H9 (cell line): ENCODE measurements at regions not wholly inside any gene's neighbourhood (a gene's known extent, or its start where the extent isn't known, plus 50 kb on each side); places are given as distances from the start of the nearest gene placed in this dataset.

Source experiments
- DNase-seq: peaks from one replicate; pipeline ENCODE4 v3.0.0-alpha.2; 2017
- H2AFZ ChIP-seq: one replicate; pipeline ENCODE4 v1.6.1; 2013; ENCODE audit warnings: mild to moderate bottlenecking, low read length, control low read depth, moderate library complexity
- H2AK5ac ChIP-seq: 2 replicates; pipeline ENCODE4 v1.6.1; 2013; ENCODE audit warnings: low read length, control low read depth, mixed read lengths; ENCODE audit not compliant: insufficient read length
- H2BK120ac ChIP-seq: one replicate; pipeline ENCODE4 v1.6.1; 2013; ENCODE audit warnings: low read depth, mild to moderate bottlenecking, low read length, control low read depth, inconsistent platforms; ENCODE audit not compliant: poor library complexity, severe bottlenecking
- H2BK12ac ChIP-seq: 2 replicates; pipeline ENCODE4 v1.6.1; 2013; ENCODE audit warnings: low read length, control low read depth, mixed read lengths, low read depth; ENCODE audit not compliant: insufficient read length
- H2BK15ac ChIP-seq: 2 replicates; pipeline ENCODE4 v1.6.1; 2013; ENCODE audit warnings: low read depth, low read length, control low read depth
- H2BK20ac ChIP-seq: one replicate; pipeline ENCODE4 v1.6.1; 2013; ENCODE audit warnings: low read depth, mild to moderate bottlenecking, low read length, control low read depth, inconsistent platforms; ENCODE audit not compliant: poor library complexity, severe bottlenecking
- H2BK5ac ChIP-seq: 2 replicates; pipeline ENCODE4 v1.6.1; 2013; ENCODE audit warnings: low read length, control low read depth, mixed read lengths; ENCODE audit not compliant: insufficient read length
- H3K14ac ChIP-seq: 2 replicates; pipeline ENCODE4 v1.6.1; 2013; ENCODE audit warnings: low read length, control low read depth; ENCODE audit not compliant: insufficient read depth
- H3K18ac ChIP-seq: 2 replicates; pipeline ENCODE4 v1.6.1; 2013; ENCODE audit warnings: low read depth, mild to moderate bottlenecking, mixed read lengths, low read length, control low read depth; ENCODE audit not compliant: insufficient read length
- H3K23ac ChIP-seq: 2 replicates; pipeline ENCODE4 v1.6.1; 2013; ENCODE audit warnings: low read length, control low read depth, mixed read lengths, low read depth; ENCODE audit not compliant: insufficient read length
- H3K23me2 ChIP-seq: 2 replicates; pipeline ENCODE4 v1.6.1; 2013; ENCODE audit warnings: low read depth, mild to moderate bottlenecking, mixed read lengths, low read length, control low read depth; ENCODE audit not compliant: insufficient read length, poor library complexity, severe bottlenecking
- H3K27ac ChIP-seq: 2 replicates; pipeline ENCODE4 v1.5.1; 2013; ENCODE audit warnings: low read length, control low read depth, mixed read lengths, low read depth; ENCODE audit not compliant: insufficient read length
- H3K27me3 ChIP-seq: 2 replicates; pipeline ENCODE4 v1.6.1; 2013; ENCODE audit warnings: low read length, control low read depth, inconsistent platforms; ENCODE audit not compliant: insufficient read depth
- H3K4ac ChIP-seq: 2 replicates; pipeline ENCODE4 v1.6.1; 2013; ENCODE audit warnings: low read depth, mild to moderate bottlenecking, control low read depth, inconsistent platforms, low read length, moderate library complexity
- H3K4me1 ChIP-seq: 2 replicates; pipeline ENCODE4 v1.6.1; 2013; ENCODE audit warnings: low read length, control low read depth, inconsistent platforms; ENCODE audit not compliant: insufficient read depth
- H3K4me2 ChIP-seq: 2 replicates; pipeline ENCODE4 v1.6.1; 2013; ENCODE audit warnings: low read length, control low read depth, mixed read lengths; ENCODE audit not compliant: insufficient read length, insufficient read depth
- H3K56ac ChIP-seq: 2 replicates; pipeline ENCODE4 v1.6.1; 2013; ENCODE audit warnings: low read depth, mild to moderate bottlenecking, mixed read lengths, low read length, control low read depth; ENCODE audit not compliant: insufficient read length
- H3K79me1 ChIP-seq: 2 replicates; pipeline ENCODE4 v1.6.1; 2013; ENCODE audit warnings: low read depth, mild to moderate bottlenecking, moderate library complexity, low read length, control low read depth, inconsistent platforms; ENCODE audit not compliant: insufficient read depth, poor library complexity, severe bottlenecking
- H3K79me2 ChIP-seq: 2 replicates; pipeline ENCODE4 v1.6.1; 2013; ENCODE audit warnings: low read length, control low read depth, inconsistent platforms; ENCODE audit not compliant: insufficient read depth
- H3K9ac ChIP-seq: 2 replicates; pipeline ENCODE4 v1.6.1; 2013; ENCODE audit warnings: low read length, control low read depth, mixed read lengths; ENCODE audit not compliant: insufficient read length; ENCODE audit errors: extremely low read depth
- H3K9me3 ChIP-seq: one replicate; pipeline ENCODE4 v1.6.1; 2013; ENCODE audit warnings: low read depth, low read length, inconsistent platforms; ENCODE audit not compliant: control insufficient read depth
- H3T11ph ChIP-seq: one replicate; pipeline ENCODE4 v1.6.1; 2013; ENCODE audit warnings: mild to moderate bottlenecking, low read length, control low read depth, inconsistent platforms
- H4K20me1 ChIP-seq: one replicate; pipeline ENCODE4 v1.6.1; 2013; ENCODE audit not compliant: control insufficient read depth, insufficient read length, insufficient read depth
- H4K5ac ChIP-seq: 2 replicates; pipeline ENCODE4 v1.6.1; 2013; ENCODE audit warnings: low read depth, mild to moderate bottlenecking, mixed read lengths, low read length, control low read depth; ENCODE audit not compliant: insufficient read length
- H4K8ac ChIP-seq: replicated peaks from 2 replicates; pipeline ENCODE4 v1.6.1; 2013; ENCODE audit warnings: low read length, control low read depth, mixed read lengths, low read depth; ENCODE audit not compliant: insufficient read length
- H4K91ac ChIP-seq: 2 replicates; pipeline ENCODE4 v1.6.1; 2013; ENCODE audit warnings: low read depth, mild to moderate bottlenecking, moderate library complexity, mixed read lengths, low read length, control low read depth; ENCODE audit not compliant: insufficient read length
- H3K27ac Mint-ChIP-seq, 3 experiments: 2 replicates in 2 of 3; 3 replicates in 1 of 3; pipeline ENCODE4 v1.8.0; 2020 to 2021; ENCODE audit warnings: mixed read lengths in 3 of 3, mild to moderate bottlenecking in 1 of 3, moderate library complexity in 1 of 3
- H3K27me3 Mint-ChIP-seq: 2 replicates; pipeline ENCODE4 v1.8.0; 2021; ENCODE audit warnings: low read depth, mild to moderate bottlenecking, moderate library complexity, mixed read lengths
- H3K36me3 Mint-ChIP-seq, 3 experiments: 2 replicates in 2 of 3; 3 replicates in 1 of 3; pipeline ENCODE4 v1.8.0; 2020 to 2021; ENCODE audit warnings: low read depth in 3 of 3, mixed read lengths in 3 of 3; ENCODE audit not compliant: insufficient read depth in 1 of 3
- H3K4me1 Mint-ChIP-seq, 2 experiments: 2 replicates each; pipeline ENCODE4 v1.8.0; 2020; ENCODE audit warnings: mixed read lengths in 2 of 2
- H3K4me3 Mint-ChIP-seq, 2 experiments: 2 replicates in 1 of 2; 3 replicates in 1 of 2; pipeline ENCODE4 v1.8.0; 2020 to 2021; ENCODE audit warnings: mild to moderate bottlenecking in 2 of 2, mixed read lengths in 2 of 2, moderate library complexity in 1 of 2
- H3K9me3 Mint-ChIP-seq, 2 experiments: 2 replicates in 1 of 2; 3 replicates in 1 of 2; pipeline ENCODE4 v1.8.0; 2020; ENCODE audit warnings: mild to moderate bottlenecking in 2 of 2, mixed read lengths in 2 of 2, moderate library complexity in 1 of 2
- WGBS: extraction: QIAGEN DNeasy Blood & Tissue Kit; methylation state at CpG from one replicate; pipeline ENCODE4 v1.1.7; 2013; ENCODE audit warnings: missing lambda C conversion rate, low lambda C conversion rate, mixed read lengths; ENCODE audit not compliant: insufficient read length; ENCODE audit errors: extremely low coverage; 5-methylcytosine and 5-hydroxymethylcytosine counted together
- TF ChIP-seq, protein P1 (sequence below): fragments of 200-600 bp; sonication (generic); conservative IDR thresholded peaks from 3 replicates; pipeline ENCODE4 v1.8.0; 2021; ENCODE audit warnings: antibody characterized with exemption, mild to moderate bottlenecking

DNA sequence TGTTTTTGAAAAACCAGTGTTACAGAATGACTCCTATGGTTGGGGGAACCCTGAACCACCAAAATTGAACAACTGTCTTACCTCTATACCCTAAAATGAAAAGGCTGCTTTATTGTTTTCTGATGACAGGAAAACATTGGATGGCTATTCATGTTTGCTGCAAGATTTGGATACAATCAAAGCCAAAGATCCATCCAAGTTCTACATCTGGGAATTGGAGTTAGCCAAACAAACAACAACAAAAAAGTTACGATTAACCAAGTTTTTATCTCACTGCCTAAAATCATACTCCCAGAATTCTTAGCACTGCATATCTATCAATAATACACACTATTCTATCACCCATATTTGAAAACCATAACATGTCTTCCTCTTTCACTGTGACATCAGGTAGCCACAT, 349.7 kb upstream of the SLC7A11 start:
- H2AFZ ChIP-seq, result no peak overlapping the region
- no peak for DNase-seq
- Mint-ChIP-seq H3K4me3 (no peak overlapping the region), H3K9me3 (no peaks in the 10 kb centered on the region), H3K36me3 (no peaks in the 10 kb centered on the region), H3K27me3 (no peaks in the 10 kb centered on the region), H3K4me1 (peaks cover 3% of the 10 kb centered on the region in 2 experiments; a peak in 2 of 4 replicates), H3K27ac (no peak overlapping the region)
- no peak overlapping the region for H3K27ac ChIP-seq
- H3K4me2 ChIP-seq, result no peak overlapping the region
- TF ChIP-seq, protein P1, sequence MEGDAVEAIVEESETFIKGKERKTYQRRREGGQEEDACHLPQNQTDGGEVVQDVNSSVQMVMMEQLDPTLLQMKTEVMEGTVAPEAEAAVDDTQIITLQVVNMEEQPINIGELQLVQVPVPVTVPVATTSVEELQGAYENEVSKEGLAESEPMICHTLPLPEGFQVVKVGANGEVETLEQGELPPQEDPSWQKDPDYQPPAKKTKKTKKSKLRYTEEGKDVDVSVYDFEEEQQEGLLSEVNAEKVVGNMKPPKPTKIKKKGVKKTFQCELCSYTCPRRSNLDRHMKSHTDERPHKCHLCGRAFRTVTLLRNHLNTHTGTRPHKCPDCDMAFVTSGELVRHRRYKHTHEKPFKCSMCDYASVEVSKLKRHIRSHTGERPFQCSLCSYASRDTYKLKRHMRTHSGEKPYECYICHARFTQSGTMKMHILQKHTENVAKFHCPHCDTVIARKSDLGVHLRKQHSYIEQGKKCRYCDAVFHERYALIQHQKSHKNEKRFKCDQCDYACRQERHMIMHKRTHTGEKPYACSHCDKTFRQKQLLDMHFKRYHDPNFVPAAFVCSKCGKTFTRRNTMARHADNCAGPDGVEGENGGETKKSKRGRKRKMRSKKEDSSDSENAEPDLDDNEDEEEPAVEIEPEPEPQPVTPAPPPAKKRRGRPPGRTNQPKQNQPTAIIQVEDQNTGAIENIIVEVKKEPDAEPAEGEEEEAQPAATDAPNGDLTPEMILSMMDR, result no peak
- no peaks in the 10 kb centered on the region for H3K4me1 ChIP-seq
- no peak overlapping the region for H4K8ac ChIP-seq
- no peak overlapping the region for H2BK5ac ChIP-seq
- no peak overlapping the region for H3K4ac ChIP-seq
- H3K14ac ChIP-seq, result no peak overlapping the region
- no CpG with 5 or more reads among the region's 1 CpG for whole genome bisulfite sequencing
- no peak overlapping the region for H2AK5ac ChIP-seq
- no peaks in the 10 kb centered on the region for H3K23me2 ChIP-seq
- H3K27me3 ChIP-seq, result no peaks in the 10 kb centered on the region
- H3K18ac ChIP-seq, result no peak overlapping the region
- no peak overlapping the region for H3K56ac ChIP-seq
- H3K79me1 ChIP-seq, result no peaks in the 10 kb centered on the region
- no peak overlapping the region for H3T11ph ChIP-seq
- H2BK120ac ChIP-seq, result no peak overlapping the region
- no peak overlapping the region for H3K23ac ChIP-seq
- no peaks in the 10 kb centered on the region for H4K20me1 ChIP-seq
- no peak overlapping the region for H2BK12ac ChIP-seq
- no peak overlapping the region for H4K91ac ChIP-seq
- no peak overlapping the region for H4K5ac ChIP-seq
- H3K9me3 ChIP-seq, result no peaks in the 10 kb centered on the region
- no peak overlapping the region for H2BK20ac ChIP-seq
- H3K79me2 ChIP-seq, result no peaks in the 10 kb centered on the region
- H2BK15ac ChIP-seq, result no peak overlapping the region
- H3K9ac ChIP-seq, result no peak overlapping the region
